Ishikawa (cell line): ENCODE measurements at regions not wholly inside any gene's neighbourhood (a gene's known extent, or its start where the extent isn't known, plus 50 kb on each side); places are given as distances from the start of the nearest gene placed in this dataset.

Experiments used
- CEBPB ChIP-seq: IDR thresholded peaks from 2 replicates; pipeline ENCODE4 v1.6.1; 2012
- CREB1 ChIP-seq: IDR thresholded peaks from 2 replicates; pipeline ENCODE4 v1.6.1; 2012; ENCODE audit warnings: low read depth
- EP300 ChIP-seq: IDR thresholded peaks from 2 replicates; pipeline ENCODE4 v1.6.1; 2012; ENCODE audit warnings: borderline replicate concordance
- FOXM1 ChIP-seq: IDR thresholded peaks from 2 replicates; pipeline ENCODE4 v1.6.1; 2012; ENCODE audit warnings: low read depth, borderline replicate concordance
- MAX ChIP-seq: IDR thresholded peaks from 2 replicates; pipeline ENCODE4 v1.6.1; 2012
- RAD21 ChIP-seq: IDR thresholded peaks from 2 replicates; pipeline ENCODE4 v1.6.1; 2012; ENCODE audit warnings: low read depth
- TF ChIP-seq, protein P1 (sequence below): IDR thresholded peaks from 2 replicates; pipeline ENCODE4 v1.6.1; 2012
- TF ChIP-seq, protein P2 (sequence below): IDR thresholded peaks from 2 replicates; pipeline ENCODE4 v1.6.1; 2012; ENCODE audit warnings: low read depth, mild to moderate bottlenecking

GRCh38 chr10:44281089-44281613 lies 103.7 kb downstream of the CXCL12 start:
- no peak for TF ChIP-seq RAD21
- TF ChIP-seq, protein P1, sequence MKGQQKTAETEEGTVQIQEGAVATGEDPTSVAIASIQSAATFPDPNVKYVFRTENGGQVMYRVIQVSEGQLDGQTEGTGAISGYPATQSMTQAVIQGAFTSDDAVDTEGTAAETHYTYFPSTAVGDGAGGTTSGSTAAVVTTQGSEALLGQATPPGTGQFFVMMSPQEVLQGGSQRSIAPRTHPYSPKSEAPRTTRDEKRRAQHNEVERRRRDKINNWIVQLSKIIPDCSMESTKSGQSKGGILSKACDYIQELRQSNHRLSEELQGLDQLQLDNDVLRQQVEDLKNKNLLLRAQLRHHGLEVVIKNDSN = no peak
- TF ChIP-seq, protein P2, sequence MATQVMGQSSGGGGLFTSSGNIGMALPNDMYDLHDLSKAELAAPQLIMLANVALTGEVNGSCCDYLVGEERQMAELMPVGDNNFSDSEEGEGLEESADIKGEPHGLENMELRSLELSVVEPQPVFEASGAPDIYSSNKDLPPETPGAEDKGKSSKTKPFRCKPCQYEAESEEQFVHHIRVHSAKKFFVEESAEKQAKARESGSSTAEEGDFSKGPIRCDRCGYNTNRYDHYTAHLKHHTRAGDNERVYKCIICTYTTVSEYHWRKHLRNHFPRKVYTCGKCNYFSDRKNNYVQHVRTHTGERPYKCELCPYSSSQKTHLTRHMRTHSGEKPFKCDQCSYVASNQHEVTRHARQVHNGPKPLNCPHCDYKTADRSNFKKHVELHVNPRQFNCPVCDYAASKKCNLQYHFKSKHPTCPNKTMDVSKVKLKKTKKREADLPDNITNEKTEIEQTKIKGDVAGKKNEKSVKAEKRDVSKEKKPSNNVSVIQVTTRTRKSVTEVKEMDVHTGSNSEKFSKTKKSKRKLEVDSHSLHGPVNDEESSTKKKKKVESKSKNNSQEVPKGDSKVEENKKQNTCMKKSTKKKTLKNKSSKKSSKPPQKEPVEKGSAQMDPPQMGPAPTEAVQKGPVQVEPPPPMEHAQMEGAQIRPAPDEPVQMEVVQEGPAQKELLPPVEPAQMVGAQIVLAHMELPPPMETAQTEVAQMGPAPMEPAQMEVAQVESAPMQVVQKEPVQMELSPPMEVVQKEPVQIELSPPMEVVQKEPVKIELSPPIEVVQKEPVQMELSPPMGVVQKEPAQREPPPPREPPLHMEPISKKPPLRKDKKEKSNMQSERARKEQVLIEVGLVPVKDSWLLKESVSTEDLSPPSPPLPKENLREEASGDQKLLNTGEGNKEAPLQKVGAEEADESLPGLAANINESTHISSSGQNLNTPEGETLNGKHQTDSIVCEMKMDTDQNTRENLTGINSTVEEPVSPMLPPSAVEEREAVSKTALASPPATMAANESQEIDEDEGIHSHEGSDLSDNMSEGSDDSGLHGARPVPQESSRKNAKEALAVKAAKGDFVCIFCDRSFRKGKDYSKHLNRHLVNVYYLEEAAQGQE = no peak
- TF ChIP-seq MAX = no peak
- TF ChIP-seq FOXM1 = no peak
- TF ChIP-seq EP300 = no peak
- TF ChIP-seq CEBPB = no peak
- TF ChIP-seq CREB1 = no peak
